Sigmoid colon (tissue), 6 donors: ENCODE measurements at regions not wholly inside any gene's neighbourhood (a gene's known extent, or its start where the extent isn't known, plus 50 kb on each side); places are given as distances from the start of the nearest gene placed in this dataset.

Experiments
- DNase-seq: peaks from one replicate; pipeline ENCODE4 v3.0.0-alpha.2; 2019
- H3K27ac ChIP-seq, 4 donors: fragments of 200-600 bp; sonication (generic); one replicate each; pipeline ENCODE4 v1.5.1; 2016 to 2019; ENCODE audit warnings: mild to moderate bottlenecking in 1 of 4
- H3K27me3 ChIP-seq, 3 donors: fragments of 200-600 bp; sonication (generic); one replicate each; pipeline ENCODE4 v1.5.1; 2019; ENCODE audit warnings: mild to moderate bottlenecking in 1 of 3
- H3K36me3 ChIP-seq, 4 donors: fragments of 200-600 bp; sonication (generic); one replicate each; pipeline ENCODE4 v1.5.1; 2016 to 2019
- H3K4me1 ChIP-seq, 4 donors: fragments of 200-600 bp; sonication (generic); one replicate each; pipeline ENCODE4 v1.5.1; 2017 to 2019
- H3K4me3 ChIP-seq, 4 donors: fragments of 200-600 bp; sonication (generic); one replicate each; pipeline ENCODE4 v1.5.1; 2017 to 2019; ENCODE audit warnings: mild to moderate bottlenecking in 2 of 4, moderate library complexity in 1 of 4
- H3K9me3 ChIP-seq, 4 donors: fragments of 200-600 bp in 3 of 4; sonication (generic) in 3 of 4; one replicate each; pipeline versions ENCODE4 v1.5.1 to v1.6.1; 2013 to 2019
- EP300 ChIP-seq, 4 donors: sonication (generic); formaldehyde crosslinking; IDR thresholded peaks; one replicate each; pipeline ENCODE4 v1.6.1; 2017; ENCODE audit warnings: antibody characterized with exemption in 4 of 4
- POLR2A ChIP-seq, 2 donors: fragments of 450-650 bp; IDR thresholded peaks; one replicate each; pipeline ENCODE4 v1.6.1; 2016; ENCODE audit warnings: antibody characterized with exemption in 2 of 2, mild to moderate bottlenecking in 2 of 2, moderate library complexity in 2 of 2
- POLR2AphosphoS5 ChIP-seq, 4 donors: sonication (generic); formaldehyde crosslinking; IDR thresholded peaks; one replicate each; pipeline ENCODE4 v1.6.1; 2017; ENCODE audit warnings: antibody characterized with exemption in 4 of 4
- WGBS, 2 donors: extraction: QIAGEN DNeasy Blood & Tissue Kit; methylation state at CpG; one replicate each; pipeline ENCODE4 v1.1.7; 2013; 5-methylcytosine and 5-hydroxymethylcytosine counted together
- intact Hi-C: fragments of 100-400 bp; cut with DNase I; formaldehyde crosslinking; loops from one replicate; pipeline ENCODE4 v1.15.1; 2023
- TF ChIP-seq, protein P1 (sequence below), 4 experiments: fragments of 450-650 bp in 3 of 4; fragments of 200-600 bp in 1 of 4; IDR thresholded peaks; one replicate each; pipeline ENCODE4 v1.5.1; 2016 to 2019; ENCODE audit warnings: antibody characterized with exemption in 4 of 4, mild to moderate bottlenecking in 3 of 4, moderate library complexity in 2 of 4
- donor health status: healthy with polysubstance abuse.
- donor health status: healthy.

DNA sequence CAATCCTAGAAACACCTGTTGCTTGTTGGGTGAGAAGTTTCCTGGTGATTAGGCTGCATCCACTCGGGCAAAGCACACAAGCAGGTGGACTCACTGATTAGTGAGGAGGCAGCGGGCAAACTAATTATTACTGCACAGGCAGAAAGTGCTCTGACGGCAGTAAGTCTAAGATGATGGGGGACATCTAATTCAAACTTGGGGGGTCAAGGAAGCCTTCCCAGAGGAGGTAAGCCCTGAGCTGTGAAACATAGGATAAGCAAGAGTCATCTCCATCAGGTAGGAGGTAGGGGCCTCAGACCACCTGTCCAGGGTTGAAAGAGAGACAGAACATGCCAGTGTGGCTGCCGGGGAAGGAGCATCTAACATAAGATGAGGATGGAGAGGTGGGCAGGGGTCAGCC lies 1578.4 kb upstream of the TMEM132C start:
- intact Hi-C loops: no loop called here
- 90% methylated on average over 4 of the region's 4 CpGs for WGBS, 2 donors
- no peak overlapping the region for H3K27ac ChIP-seq

DNA sequence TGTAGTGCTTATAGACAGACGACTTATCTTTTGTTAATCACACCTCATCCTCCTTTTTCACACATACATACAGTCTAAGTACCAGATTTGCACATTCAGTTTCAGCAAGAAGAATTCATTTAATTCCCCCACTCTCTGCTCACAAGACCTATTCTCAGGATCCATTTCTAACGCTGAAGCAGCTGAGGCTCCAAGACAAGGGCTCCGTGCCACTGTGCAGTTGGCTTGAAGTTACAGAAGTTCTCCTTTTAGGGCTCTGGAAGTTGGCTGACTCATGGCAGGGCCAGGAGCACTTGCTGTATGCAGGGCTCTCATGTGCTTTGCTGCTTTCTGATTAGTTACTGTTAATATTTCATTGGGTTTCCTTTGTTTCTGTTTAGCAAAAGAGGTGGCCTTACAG lies 1566.9 kb upstream of the TMEM132C start:
- H3K36me3 ChIP-seq: no peaks in the 10 kb centered on the region
- no peaks in the 10 kb centered on the region for H3K4me1 ChIP-seq
- intact Hi-C loops: no loop called here
- no peak for TF ChIP-seq POLR2A (IDR thresholded peaks at IDR 0.05)
- TF ChIP-seq, protein P1, sequence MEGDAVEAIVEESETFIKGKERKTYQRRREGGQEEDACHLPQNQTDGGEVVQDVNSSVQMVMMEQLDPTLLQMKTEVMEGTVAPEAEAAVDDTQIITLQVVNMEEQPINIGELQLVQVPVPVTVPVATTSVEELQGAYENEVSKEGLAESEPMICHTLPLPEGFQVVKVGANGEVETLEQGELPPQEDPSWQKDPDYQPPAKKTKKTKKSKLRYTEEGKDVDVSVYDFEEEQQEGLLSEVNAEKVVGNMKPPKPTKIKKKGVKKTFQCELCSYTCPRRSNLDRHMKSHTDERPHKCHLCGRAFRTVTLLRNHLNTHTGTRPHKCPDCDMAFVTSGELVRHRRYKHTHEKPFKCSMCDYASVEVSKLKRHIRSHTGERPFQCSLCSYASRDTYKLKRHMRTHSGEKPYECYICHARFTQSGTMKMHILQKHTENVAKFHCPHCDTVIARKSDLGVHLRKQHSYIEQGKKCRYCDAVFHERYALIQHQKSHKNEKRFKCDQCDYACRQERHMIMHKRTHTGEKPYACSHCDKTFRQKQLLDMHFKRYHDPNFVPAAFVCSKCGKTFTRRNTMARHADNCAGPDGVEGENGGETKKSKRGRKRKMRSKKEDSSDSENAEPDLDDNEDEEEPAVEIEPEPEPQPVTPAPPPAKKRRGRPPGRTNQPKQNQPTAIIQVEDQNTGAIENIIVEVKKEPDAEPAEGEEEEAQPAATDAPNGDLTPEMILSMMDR (IDR thresholded peaks at IDR 0.05): no peak
- no peak for TF ChIP-seq EP300 (IDR thresholded peaks at IDR 0.05)
- TF ChIP-seq POLR2AphosphoS5 (IDR thresholded peaks at IDR 0.05): no peak
- H3K27ac ChIP-seq: no peak overlapping the region
- H3K27me3 ChIP-seq: no peaks in the 10 kb centered on the region
- no peak for DNase-seq
- H3K4me3 ChIP-seq: no peak overlapping the region
- H3K9me3 ChIP-seq: no peaks in the 10 kb centered on the region
- WGBS, 2 donors: 91 to 95% methylated on average over 3 of the region's 3 CpGs

More for the DNA sequence above, 1578.4 kb upstream of the TMEM132C start:
- Histone ChIP-seq H3K4me1 (no peaks in the 10 kb centered on the region), H3K4me3 (no peak overlapping the region), H3K9me3 (peaks cover 0 to 5% (median 0%) of the 10 kb centered on the region in 4 donors), H3K36me3 (no peaks in the 10 kb centered on the region), H3K27me3 (no peaks in the 10 kb centered on the region)
- TF ChIP-seq, protein P1 (IDR thresholded peaks at IDR 0.05): no peak
- TF ChIP-seq POLR2A (IDR thresholded peaks at IDR 0.05) (no peak), EP300 (IDR thresholded peaks at IDR 0.05) (no peak), POLR2AphosphoS5 (IDR thresholded peaks at IDR 0.05) (no peak)
- DNase-seq: no peak

DNA sequence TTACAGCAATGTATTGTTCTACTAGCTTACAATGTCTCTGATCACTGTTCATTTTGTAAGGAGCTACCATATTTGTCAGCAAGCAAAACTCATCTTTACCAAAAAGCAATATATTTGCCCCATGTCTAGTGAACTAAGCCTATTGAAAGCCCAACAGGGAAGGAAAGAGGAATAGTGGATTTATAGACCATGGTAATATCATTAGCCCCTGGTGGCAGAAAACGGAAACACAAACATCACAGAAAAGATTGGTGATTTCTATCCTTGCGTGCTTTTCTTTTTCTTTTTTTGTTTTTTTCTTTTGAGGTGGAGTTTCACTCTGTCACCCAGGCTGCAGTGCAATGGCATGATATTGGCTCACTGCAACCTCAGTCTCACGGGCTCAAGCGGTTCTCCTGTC lies 1562.4 kb upstream of the TMEM132C start:
- Histone ChIP-seq H3K36me3 (no peaks in the 10 kb centered on the region), H3K27ac (no peak overlapping the region), H3K4me1 (no peaks in the 10 kb centered on the region), H3K4me3 (no peak overlapping the region), H3K9me3 (no peaks in the 10 kb centered on the region), H3K27me3 (no peaks in the 10 kb centered on the region)
- no peak for TF ChIP-seq POLR2A (IDR thresholded peaks at IDR 0.05)
- TF ChIP-seq, protein P1 (IDR thresholded peaks at IDR 0.05): no peak
- intact Hi-C loops: no loop called here
- 80 to 82% methylated on average over 4 of the region's 4 CpGs for WGBS, 2 donors
- no peak for DNase-seq

DNA sequence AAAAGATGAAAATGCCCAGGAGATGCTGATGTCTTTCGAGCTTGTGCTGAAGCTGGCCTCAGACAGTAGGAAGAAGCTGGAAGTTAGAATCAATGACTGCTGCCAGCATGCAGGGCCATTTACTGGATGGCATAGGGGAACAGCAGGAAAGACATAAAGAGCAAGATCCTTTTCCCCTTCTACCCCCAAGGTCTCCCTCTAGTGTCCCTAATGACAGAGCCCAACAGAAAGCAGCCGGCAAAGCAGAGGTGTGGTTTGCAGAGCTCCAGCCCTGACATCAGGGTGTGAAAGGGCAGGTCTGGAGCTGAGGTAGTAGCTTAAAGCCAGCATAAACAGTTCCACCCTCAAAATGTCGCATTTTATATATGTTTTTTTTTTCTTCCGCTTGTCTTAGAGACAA lies 1560.7 kb upstream of the TMEM132C start:
- no peak for DNase-seq
- Histone ChIP-seq H3K27me3 (no peaks in the 10 kb centered on the region), H3K27ac (no peak overlapping the region), H3K4me3 (no peak overlapping the region), H3K36me3 (no peaks in the 10 kb centered on the region), H3K4me1 (no peaks in the 10 kb centered on the region), H3K9me3 (no peaks in the 10 kb centered on the region)
- no peak for TF ChIP-seq POLR2AphosphoS5 (IDR thresholded peaks at IDR 0.05)
- no peak for TF ChIP-seq POLR2A (IDR thresholded peaks at IDR 0.05)
- TF ChIP-seq EP300 (IDR thresholded peaks at IDR 0.05): no peak
- TF ChIP-seq, protein P1 (IDR thresholded peaks at IDR 0.05): no peak
- 20 to 29% methylated on average over 4 of the region's 4 CpGs for WGBS, 2 donors
- intact Hi-C loops: no loop called here

DNA sequence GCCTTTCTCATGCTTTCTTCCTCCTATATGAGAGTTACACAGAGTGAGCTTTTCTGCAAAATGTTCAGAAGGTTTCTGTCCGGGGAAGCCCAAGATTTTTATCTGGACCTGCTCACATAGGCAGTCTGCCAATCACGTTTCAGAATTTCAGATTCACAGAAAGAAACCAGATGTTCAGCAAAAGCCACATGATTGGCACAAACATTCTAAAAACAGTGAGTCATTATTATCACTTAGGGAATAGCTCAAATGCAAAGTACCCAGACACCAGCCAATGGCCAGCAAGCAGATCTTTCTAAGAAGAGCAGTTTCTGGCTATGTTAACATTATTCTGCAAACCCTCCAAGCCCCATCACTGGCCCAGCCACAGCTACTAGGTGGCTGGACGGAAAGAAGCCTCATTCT lies 1558.5 kb upstream of the TMEM132C start:
- Histone ChIP-seq H3K27ac (no peak overlapping the region), H3K36me3 (no peaks in the 10 kb centered on the region), H3K9me3 (no peaks in the 10 kb centered on the region), H3K27me3 (no peaks in the 10 kb centered on the region), H3K4me1 (no peaks in the 10 kb centered on the region), H3K4me3 (no peak overlapping the region)
- no peak for DNase-seq
- TF ChIP-seq, protein P1 (IDR thresholded peaks at IDR 0.05): no peak
- no peak for TF ChIP-seq POLR2AphosphoS5 (IDR thresholded peaks at IDR 0.05)
- TF ChIP-seq EP300 (IDR thresholded peaks at IDR 0.05): no peak
- TF ChIP-seq POLR2A (IDR thresholded peaks at IDR 0.05): no peak
- 49 to 57% methylated on average over 3 of the region's 3 CpGs for WGBS, 2 donors
- intact Hi-C loops: no loop called here
